NT2/D1 (cell line): ENCODE measurements at regions not wholly inside any gene's neighbourhood (a gene's known extent, or its start where the extent isn't known, plus 50 kb on each side); places are given as distances from the start of the nearest gene placed in this dataset.

Experiments
- DNase-seq: peaks from one replicate; pipeline ENCODE4 v3.0.0-alpha.2; 2011; ENCODE audit warnings: low read depth, low spot score
- H3K27me3 ChIP-seq: 2 replicates; pipeline ENCODE4 v1.6.0; 2011; ENCODE audit warnings: mild to moderate bottlenecking; ENCODE audit not compliant: insufficient read length, insufficient read depth
- H3K36me3 ChIP-seq: 2 replicates; pipeline ENCODE4 v1.6.1; 2011; ENCODE audit warnings: mild to moderate bottlenecking, low read length, mixed read lengths; ENCODE audit not compliant: insufficient read depth, insufficient read length
- H3K4me1 ChIP-seq: 2 replicates; pipeline ENCODE4 v1.5.1; 2011; ENCODE audit not compliant: insufficient read depth, insufficient read length
- H3K4me3 ChIP-seq: 2 replicates; pipeline ENCODE4 v1.5.1; 2011; ENCODE audit warnings: low read depth; ENCODE audit not compliant: insufficient read length
- H3K9ac ChIP-seq: 2 replicates; pipeline ENCODE4 v1.6.0; 2011; ENCODE audit warnings: low read depth; ENCODE audit not compliant: insufficient read length
- H3K9me3 ChIP-seq: 2 replicates; pipeline ENCODE4 v1.5.1; 2011; ENCODE audit warnings: mild to moderate bottlenecking, low read length; ENCODE audit not compliant: insufficient read depth
- SUZ12 ChIP-seq: IDR thresholded peaks from 2 replicates; pipeline ENCODE4 v1.6.1; 2011; ENCODE audit not compliant: insufficient read length, insufficient read depth; ENCODE audit errors: extremely low read depth
- YY1 ChIP-seq: IDR thresholded peaks from 2 replicates; pipeline ENCODE4 v1.6.1; 2011; ENCODE audit not compliant: insufficient read length, insufficient read depth
- ZNF274 ChIP-seq: IDR thresholded peaks from 2 replicates; pipeline ENCODE4 v1.6.1; 2011; ENCODE audit warnings: mild to moderate bottlenecking, low read depth, low read length

GRCh38 chr6:168182366-168182765 lies 103.4 kb upstream of the FRMD1 start:
- no peak for TF ChIP-seq ZNF274
- TF ChIP-seq YY1 = no peak
- no peak for TF ChIP-seq SUZ12
- no peaks in the 10 kb centered on the region for H3K27me3 ChIP-seq
- no peak overlapping the region for H3K4me3 ChIP-seq
- H3K9ac ChIP-seq = no peak overlapping the region
- H3K4me1 ChIP-seq = peaks cover 9% of the 10 kb centered on the region
- peaks cover 6% of the 10 kb centered on the region; the same call in 1 of the 2 replicates for H3K9me3 ChIP-seq
- H3K36me3 ChIP-seq = no peaks in the 10 kb centered on the region
- no peak for DNase-seq

DNA sequence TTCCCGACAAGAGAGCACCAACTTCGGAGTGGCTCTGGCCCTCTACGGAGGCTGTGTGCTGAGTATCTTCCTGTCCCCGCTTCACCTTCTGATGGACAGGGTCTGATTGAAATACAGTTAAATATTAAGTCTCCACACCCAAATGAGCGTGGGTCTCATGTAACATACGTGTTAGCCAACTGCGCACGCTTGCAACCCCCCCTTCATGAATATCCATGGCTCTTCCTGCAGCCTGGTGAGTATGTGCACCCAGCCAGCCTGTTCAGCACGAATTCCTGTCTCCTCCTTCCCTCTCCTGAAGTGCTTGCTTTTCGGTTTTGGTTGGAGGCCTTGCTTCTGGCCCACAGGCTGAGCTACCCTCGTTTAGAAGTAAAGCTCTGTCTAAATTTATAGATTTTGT lies 102.9 kb upstream of the FRMD1 start:
- peaks cover 6% of the 10 kb centered on the region; the same call in 1 of the 2 replicates for H3K9me3 ChIP-seq
- DNase-seq = no peak
- H3K36me3 ChIP-seq = no peaks in the 10 kb centered on the region
- peaks cover 9% of the 10 kb centered on the region for H3K4me1 ChIP-seq
- H3K27me3 ChIP-seq = no peaks in the 10 kb centered on the region
- H3K4me3 ChIP-seq = no peak overlapping the region
- H3K9ac ChIP-seq = no peak overlapping the region
- no peak for TF ChIP-seq YY1
- TF ChIP-seq SUZ12 = no peak
- no peak for TF ChIP-seq ZNF274

- no peaks in the 10 kb centered on the region for H3K27me3 ChIP-seq
- H3K36me3 ChIP-seq = no peaks in the 10 kb centered on the region
- DNase-seq = no peak
- TF ChIP-seq YY1 (no peak), SUZ12 (no peak), ZNF274 (no peak)
- no peak overlapping the region for H3K9ac ChIP-seq
- peaks cover 9% of the 10 kb centered on the region for H3K4me1 ChIP-seq
- H3K4me3 ChIP-seq = no peak overlapping the region
- peaks cover 4% of the 10 kb centered on the region; the same call in 1 of the 2 replicates for H3K9me3 ChIP-seq
These were observed 102.3 kb upstream of the FRMD1 start for GRCh38 chr6:168181316-168181715.

DNA sequence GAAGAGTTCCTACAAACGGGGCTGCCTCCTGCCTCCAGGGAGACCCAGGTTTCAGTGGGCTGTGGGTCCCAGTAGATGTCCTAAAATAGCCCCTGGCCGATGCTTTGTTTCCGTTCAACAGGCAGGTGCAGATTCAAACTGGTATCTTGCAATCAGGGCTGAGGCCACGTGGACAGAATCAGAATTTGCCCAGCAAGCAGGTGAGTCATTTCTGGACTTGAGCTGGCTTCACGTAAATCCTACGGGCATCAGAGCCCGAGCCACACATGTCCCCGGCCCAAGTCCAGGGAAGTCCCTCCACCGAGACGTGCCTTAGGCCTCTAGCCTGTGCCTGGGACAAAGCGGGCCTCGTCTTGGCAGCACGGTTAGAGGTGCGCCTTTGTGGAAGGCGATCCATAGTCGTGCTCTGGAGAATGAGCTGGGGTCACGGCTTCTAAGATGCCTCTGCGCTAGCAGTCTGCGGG lies 101.6 kb upstream of the FRMD1 start:
- no peak for DNase-seq
- no peak overlapping the region for H3K9ac ChIP-seq
- no peak overlapping the region for H3K4me3 ChIP-seq
- H3K36me3 ChIP-seq = no peaks in the 10 kb centered on the region
- peaks cover 9% of the 10 kb centered on the region for H3K4me1 ChIP-seq
- no peaks in the 10 kb centered on the region for H3K27me3 ChIP-seq
- no peak for TF ChIP-seq YY1
- TF ChIP-seq SUZ12 = no peak
- TF ChIP-seq ZNF274 = no peak
- H3K9me3 ChIP-seq = no peaks in the 10 kb centered on the region

- no peak overlapping the region for H3K4me3 ChIP-seq
- no peak overlapping the region for H3K9ac ChIP-seq
- H3K27me3 ChIP-seq = no peaks in the 10 kb centered on the region
- H3K9me3 ChIP-seq = no peaks in the 10 kb centered on the region
- H3K4me1 ChIP-seq = peaks cover 9% of the 10 kb centered on the region
- DNase-seq = no peak
- no peaks in the 10 kb centered on the region for H3K36me3 ChIP-seq
- no peak for TF ChIP-seq SUZ12
- no peak for TF ChIP-seq ZNF274
- TF ChIP-seq YY1 = no peak
These were observed 100.8 kb upstream of the FRMD1 start for GRCh38 chr6:168179702-168180382.

DNA sequence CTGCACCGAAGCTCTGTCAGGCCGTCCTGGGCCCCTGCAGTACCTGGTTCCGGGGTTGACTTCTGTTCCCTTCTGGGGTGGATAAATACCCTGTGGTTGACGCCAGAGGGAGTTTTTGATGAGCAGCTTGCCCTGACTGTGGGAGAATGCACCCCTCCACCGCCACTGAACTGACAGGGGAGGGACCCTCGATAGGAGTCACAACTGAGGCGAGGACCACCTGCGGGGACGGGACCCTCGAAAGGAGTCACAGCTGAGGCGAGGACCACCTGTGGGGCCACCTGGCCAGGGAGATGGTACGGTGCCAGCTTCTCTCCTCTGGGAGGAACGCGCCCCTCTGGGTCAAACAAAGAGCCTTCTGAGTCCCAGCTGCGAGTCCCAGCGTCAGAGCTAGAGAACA lies 100.1 kb upstream of the FRMD1 start:
- TF ChIP-seq YY1 = no peak
- no peak for TF ChIP-seq ZNF274
- TF ChIP-seq SUZ12 = no peak
- no peaks in the 10 kb centered on the region for H3K36me3 ChIP-seq
- H3K4me1 ChIP-seq = peaks cover 9% of the 10 kb centered on the region
- no peak overlapping the region for H3K9ac ChIP-seq
- no peaks in the 10 kb centered on the region for H3K9me3 ChIP-seq
- DNase-seq = no peak
- no peak overlapping the region for H3K4me3 ChIP-seq
- H3K27me3 ChIP-seq = no peaks in the 10 kb centered on the region

DNA sequence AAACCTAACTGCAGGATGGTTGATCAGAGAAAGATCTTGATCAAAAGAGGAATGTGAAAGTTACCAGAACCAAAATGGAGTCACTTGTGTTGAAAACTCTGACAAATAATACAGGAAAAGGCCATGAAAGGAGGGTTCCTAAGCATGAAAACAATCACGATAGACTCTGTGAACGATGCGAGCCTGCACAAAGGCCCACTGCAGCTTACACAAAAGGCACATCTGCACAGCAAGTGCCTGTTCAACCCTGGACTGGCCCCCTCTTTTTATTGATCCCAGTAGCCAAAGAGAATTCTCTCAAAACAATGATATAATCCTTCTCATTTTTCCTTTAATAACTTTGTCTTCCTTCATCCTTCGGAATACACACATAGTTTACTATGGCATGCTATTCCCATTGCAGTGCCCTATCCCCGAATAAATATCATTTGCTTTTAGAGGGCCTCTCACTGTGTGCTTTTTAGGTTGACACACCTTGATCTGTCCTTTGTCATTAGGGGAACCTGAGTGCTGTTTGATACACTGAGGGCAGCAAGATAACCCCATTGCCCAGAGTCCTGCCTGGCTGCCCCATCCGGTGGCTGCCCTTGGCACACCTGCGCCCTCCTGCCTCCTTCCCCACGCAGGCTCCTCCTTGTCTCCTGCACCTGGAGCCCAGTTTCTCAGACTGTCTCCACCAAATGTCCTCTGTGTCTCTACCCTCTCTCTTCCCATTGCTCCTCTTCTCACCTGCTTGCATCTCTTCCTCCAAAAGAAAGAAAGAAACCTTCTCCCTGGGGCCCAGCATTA lies 98.3 kb upstream of the FRMD1 start:
- peaks cover 6% of the 10 kb centered on the region for H3K4me1 ChIP-seq
- no peak overlapping the region for H3K9ac ChIP-seq
- H3K4me3 ChIP-seq = no peak overlapping the region
- TF ChIP-seq ZNF274 (no peak), YY1 (no peak), SUZ12 (no peak)
- H3K36me3 ChIP-seq = no peaks in the 10 kb centered on the region
- H3K9me3 ChIP-seq = no peaks in the 10 kb centered on the region
- DNase-seq = no peak
- no peaks in the 10 kb centered on the region for H3K27me3 ChIP-seq
